Choroid plexus epithelial cell (primary cell): ENCODE measurements at regions not wholly inside any gene's neighbourhood (a gene's known extent, or its start where the extent isn't known, plus 50 kb on each side); places are given as distances from the start of the nearest gene placed in this dataset.

Experiments used
- DNase-seq: peaks from one replicate; pipeline ENCODE4 v3.0.0-alpha.2; 2010; ENCODE audit warnings: low read depth
- H3K4me3 ChIP-seq: 2 replicates; pipeline ENCODE4 v1.5.1; 2011; ENCODE audit warnings: low read depth, mild to moderate bottlenecking, control low read depth, low read length, moderate library complexity
- TF ChIP-seq, protein P1 (sequence below): conservative IDR thresholded peaks from 2 replicates; pipeline ENCODE4 v1.5.1; 2011; ENCODE audit warnings: low read depth, mild to moderate bottlenecking, control low read depth, inconsistent platforms, low read length, moderate library complexity

DNA sequence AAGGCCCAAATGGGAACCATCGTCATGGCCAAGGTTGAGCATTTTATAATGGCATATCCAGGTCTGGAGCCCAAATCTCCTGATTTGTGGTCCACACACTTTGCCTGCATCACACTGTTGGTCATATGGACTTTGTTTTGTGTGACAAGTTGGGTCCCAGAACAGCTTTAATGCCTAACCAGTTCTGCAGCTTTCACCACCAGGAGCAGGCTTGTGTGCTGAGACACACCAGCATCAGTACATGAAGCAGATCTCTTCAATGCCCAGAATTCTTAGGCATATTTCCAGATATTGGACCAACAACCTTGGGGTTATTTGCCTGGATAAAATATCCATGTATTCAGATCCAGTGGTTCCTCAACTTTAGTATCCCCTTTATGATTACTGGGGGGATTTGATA is 371.3 kb downstream of the FBXW7 start:
- TF ChIP-seq, protein P1, sequence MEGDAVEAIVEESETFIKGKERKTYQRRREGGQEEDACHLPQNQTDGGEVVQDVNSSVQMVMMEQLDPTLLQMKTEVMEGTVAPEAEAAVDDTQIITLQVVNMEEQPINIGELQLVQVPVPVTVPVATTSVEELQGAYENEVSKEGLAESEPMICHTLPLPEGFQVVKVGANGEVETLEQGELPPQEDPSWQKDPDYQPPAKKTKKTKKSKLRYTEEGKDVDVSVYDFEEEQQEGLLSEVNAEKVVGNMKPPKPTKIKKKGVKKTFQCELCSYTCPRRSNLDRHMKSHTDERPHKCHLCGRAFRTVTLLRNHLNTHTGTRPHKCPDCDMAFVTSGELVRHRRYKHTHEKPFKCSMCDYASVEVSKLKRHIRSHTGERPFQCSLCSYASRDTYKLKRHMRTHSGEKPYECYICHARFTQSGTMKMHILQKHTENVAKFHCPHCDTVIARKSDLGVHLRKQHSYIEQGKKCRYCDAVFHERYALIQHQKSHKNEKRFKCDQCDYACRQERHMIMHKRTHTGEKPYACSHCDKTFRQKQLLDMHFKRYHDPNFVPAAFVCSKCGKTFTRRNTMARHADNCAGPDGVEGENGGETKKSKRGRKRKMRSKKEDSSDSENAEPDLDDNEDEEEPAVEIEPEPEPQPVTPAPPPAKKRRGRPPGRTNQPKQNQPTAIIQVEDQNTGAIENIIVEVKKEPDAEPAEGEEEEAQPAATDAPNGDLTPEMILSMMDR, result no peak
- no peak for DNase-seq

GRCh38 chr4:152162331-152162697 is 373.6 kb downstream of the FBXW7 start:
- DNase-seq, result no peak
- TF ChIP-seq, protein P1, result no peak
- H3K4me3 ChIP-seq, result no peak overlapping the region

More for the DNA sequence above, 371.3 kb downstream of the FBXW7 start:
- H3K4me3 ChIP-seq, result no peak overlapping the region

GRCh38 chr4:152161676-152162330 is 374.1 kb downstream of the FBXW7 start:
- no peak overlapping the region for H3K4me3 ChIP-seq
- no peak for DNase-seq
- TF ChIP-seq, protein P1, result no peak

GRCh38 chr4:152160225-152160800 is 375.6 kb downstream of the FBXW7 start:
- TF ChIP-seq, protein P1, result no peak
- H3K4me3 ChIP-seq, result no peak overlapping the region
- DNase-seq, result no peak

- DNase-seq, result no peak
- H3K4me3 ChIP-seq, result no peak overlapping the region
- TF ChIP-seq, protein P1, result no peak
Measured at GRCh38 chr4:152159773-152160172, 376.1 kb downstream of the FBXW7 start.

- no peak overlapping the region for H3K4me3 ChIP-seq
- TF ChIP-seq, protein P1, result no peak
- no peak for DNase-seq
Measured at GRCh38 chr4:152158225-152158624, 377.7 kb downstream of the FBXW7 start.

DNA sequence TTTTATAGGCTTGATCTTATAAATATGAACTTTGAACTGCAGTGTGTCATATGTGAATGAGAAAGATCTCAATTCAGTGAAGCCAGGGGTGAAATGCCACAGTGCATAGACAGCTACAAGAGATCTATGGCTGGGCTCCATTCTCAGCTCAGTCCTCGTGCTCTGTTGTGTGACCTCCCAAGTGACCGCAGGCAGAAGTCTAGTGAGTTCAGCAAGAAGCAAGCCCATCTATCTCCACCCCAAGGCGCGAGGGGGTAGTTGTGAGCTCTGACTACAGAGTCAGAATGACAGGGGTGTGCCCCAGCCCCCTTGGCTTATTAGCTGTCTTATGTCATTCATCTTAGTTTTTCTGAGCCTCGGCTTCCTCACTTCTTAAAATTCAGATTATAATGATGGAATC is 378.3 kb downstream of the FBXW7 start:
- DNase-seq, result no peak
- H3K4me3 ChIP-seq, result no peak overlapping the region
- TF ChIP-seq, protein P1, result no peak
